MM.1S (cell line): ENCODE measurements at regions not wholly inside any gene's neighbourhood (a gene's known extent, or its start where the extent isn't known, plus 50 kb on each side); places are given as distances from the start of the nearest gene placed in this dataset.
"Not testable (repeated sequence)": the region's sequence is repeated elsewhere in the genome, so short reads cannot be mapped to it uniquely, and the experiment has no call there.

Experiments used
- DNase-seq: peaks from one replicate; pipeline ENCODE4 v3.0.0-alpha.2; 2015
- H2AFZ ChIP-seq: fragments of 300-600 bp; sonication (generic); 2 replicates; pipeline ENCODE4 v1.6.0; 2016; ENCODE audit warnings: antibody characterized with exemption, low read length
- H3F3A ChIP-seq: fragments of 300-600 bp; sonication (generic); 2 replicates; pipeline ENCODE4 v1.6.1; 2016; ENCODE audit warnings: mild to moderate bottlenecking, antibody characterized with exemption, low read length, moderate library complexity, mixed read lengths; ENCODE audit not compliant: insufficient read depth
- H3K27ac ChIP-seq: fragments of 300-600 bp; sonication (generic); 2 replicates; pipeline ENCODE4 v1.5.1; 2016; ENCODE audit warnings: mild to moderate bottlenecking, low read length
- H3K27me3 ChIP-seq: fragments of 300-600 bp; sonication (generic); replicated peaks from 2 replicates; pipeline ENCODE4 v1.6.0; 2016; ENCODE audit warnings: low read length; ENCODE audit not compliant: insufficient read depth
- H3K36me3 ChIP-seq: fragments of 300-600 bp; sonication (generic); replicated peaks from 2 replicates; pipeline ENCODE4 v1.6.1; 2016; ENCODE audit warnings: mild to moderate bottlenecking, low read length, mixed read lengths; ENCODE audit not compliant: insufficient read depth
- H3K4me1 ChIP-seq: fragments of 300-600 bp; sonication (generic); 2 replicates; pipeline ENCODE4 v1.6.1; 2016; ENCODE audit warnings: low read length, mixed read lengths
- H3K4me2 ChIP-seq: fragments of 300-600 bp; sonication (generic); 2 replicates; pipeline ENCODE4 v1.6.0; 2016; ENCODE audit warnings: low read depth, low read length
- H3K4me3 ChIP-seq: fragments of 300-600 bp; sonication (generic); 2 replicates; pipeline ENCODE4 v1.5.1; 2016; ENCODE audit warnings: low read length, mixed read lengths
- H3K79me2 ChIP-seq: fragments of 300-600 bp; sonication (generic); 2 replicates; pipeline ENCODE4 v1.6.1; 2016; ENCODE audit warnings: mixed run types, low read length, mixed read lengths
- H3K9ac ChIP-seq: fragments of 300-600 bp; sonication (generic); 2 replicates; pipeline ENCODE4 v1.6.1; 2016; ENCODE audit warnings: low read length, mixed read lengths
- H3K9me2 ChIP-seq: fragments of 300-600 bp; sonication (generic); replicated peaks from 2 replicates; pipeline ENCODE4 v1.6.1; 2016; ENCODE audit warnings: mild to moderate bottlenecking, low read length, mixed read lengths; ENCODE audit not compliant: insufficient read depth
- H3K9me3 ChIP-seq: fragments of 300-600 bp; sonication (generic); replicated peaks from 2 replicates; pipeline ENCODE4 v1.6.1; 2016; ENCODE audit warnings: mild to moderate bottlenecking, low read length, mixed read lengths; ENCODE audit not compliant: insufficient read depth
- H4K20me1 ChIP-seq: fragments of 300-600 bp; sonication (generic); 2 replicates; pipeline ENCODE4 v1.6.1; 2016; ENCODE audit warnings: mild to moderate bottlenecking, low read length, moderate library complexity, mixed read lengths; ENCODE audit not compliant: insufficient read depth
- EZH2 ChIP-seq: fragments of 300-600 bp; sonication (generic); optimal IDR thresholded peaks from 2 replicates; pipeline ENCODE3; 2017; ENCODE audit warnings: low read depth, mild to moderate bottlenecking, antibody characterized with exemption, low read length, mixed read lengths
- EZH2phosphoT487 ChIP-seq: fragments of 300-600 bp; sonication (generic); IDR thresholded peaks from 2 replicates; pipeline ENCODE4 v1.6.1; 2018; ENCODE audit warnings: antibody characterized with exemption, low read length
- TF ChIP-seq, protein P1 (sequence below): fragments of 300-600 bp; sonication (generic); IDR thresholded peaks from 2 replicates; pipeline ENCODE4 v1.5.1; 2016; ENCODE audit warnings: antibody characterized with exemption, low read length, mixed read lengths

DNA sequence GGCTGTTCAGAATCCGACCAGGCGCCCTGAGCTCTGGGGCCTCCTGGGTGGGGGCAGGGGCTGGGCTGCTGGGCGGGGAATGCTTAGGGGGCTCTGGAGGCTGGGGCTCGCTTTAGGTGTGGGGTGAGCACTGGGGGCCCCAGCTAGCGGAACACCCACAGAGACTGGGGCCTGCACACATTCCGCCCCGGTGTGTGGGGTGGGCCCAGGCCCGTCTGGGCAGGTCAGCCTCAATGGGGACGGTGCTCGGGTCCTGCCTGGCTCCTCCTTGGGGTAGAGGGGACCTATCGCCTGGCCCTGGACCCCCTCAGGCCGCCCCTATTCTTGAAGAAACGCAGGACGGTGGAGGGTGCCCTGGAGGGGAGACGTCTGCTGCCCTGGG is 364.8 kb downstream of the TMEM121 start:
- no peak overlapping the region for H3K27ac ChIP-seq
- no peaks in the 10 kb centered on the region for H4K20me1 ChIP-seq
- no peak for DNase-seq
- H3K27me3 ChIP-seq, result no peaks in the 10 kb centered on the region
- TF ChIP-seq EZH2phosphoT487 (no peak), EZH2 (no peak)
- TF ChIP-seq, protein P1, sequence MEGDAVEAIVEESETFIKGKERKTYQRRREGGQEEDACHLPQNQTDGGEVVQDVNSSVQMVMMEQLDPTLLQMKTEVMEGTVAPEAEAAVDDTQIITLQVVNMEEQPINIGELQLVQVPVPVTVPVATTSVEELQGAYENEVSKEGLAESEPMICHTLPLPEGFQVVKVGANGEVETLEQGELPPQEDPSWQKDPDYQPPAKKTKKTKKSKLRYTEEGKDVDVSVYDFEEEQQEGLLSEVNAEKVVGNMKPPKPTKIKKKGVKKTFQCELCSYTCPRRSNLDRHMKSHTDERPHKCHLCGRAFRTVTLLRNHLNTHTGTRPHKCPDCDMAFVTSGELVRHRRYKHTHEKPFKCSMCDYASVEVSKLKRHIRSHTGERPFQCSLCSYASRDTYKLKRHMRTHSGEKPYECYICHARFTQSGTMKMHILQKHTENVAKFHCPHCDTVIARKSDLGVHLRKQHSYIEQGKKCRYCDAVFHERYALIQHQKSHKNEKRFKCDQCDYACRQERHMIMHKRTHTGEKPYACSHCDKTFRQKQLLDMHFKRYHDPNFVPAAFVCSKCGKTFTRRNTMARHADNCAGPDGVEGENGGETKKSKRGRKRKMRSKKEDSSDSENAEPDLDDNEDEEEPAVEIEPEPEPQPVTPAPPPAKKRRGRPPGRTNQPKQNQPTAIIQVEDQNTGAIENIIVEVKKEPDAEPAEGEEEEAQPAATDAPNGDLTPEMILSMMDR, result no peak
- H3K4me2 ChIP-seq, result no peak overlapping the region
- H3K79me2 ChIP-seq, result no peaks in the 10 kb centered on the region
- no peaks in the 10 kb centered on the region for H3K9me3 ChIP-seq
- no peaks in the 10 kb centered on the region for H3K9me2 ChIP-seq
- no peaks in the 10 kb centered on the region for H3K36me3 ChIP-seq
- H3F3A ChIP-seq, result no peaks in the 10 kb centered on the region
- H3K4me1 ChIP-seq, result no peaks in the 10 kb centered on the region
- no peak overlapping the region for H3K9ac ChIP-seq
- H2AFZ ChIP-seq, result no peak overlapping the region
- no peak overlapping the region for H3K4me3 ChIP-seq

GRCh38 chr14:105891631-105892452 is 365.5 kb downstream of the TMEM121 start:
- no peak for TF ChIP-seq EZH2phosphoT487
- TF ChIP-seq EZH2, result no peak
- TF ChIP-seq, protein P1, result no peak
- Histone ChIP-seq H3K4me1 (no peaks in the 10 kb centered on the region), H2AFZ (no peak overlapping the region), H3K9me2 (no peaks in the 10 kb centered on the region), H3K9me3 (no peaks in the 10 kb centered on the region), H4K20me1 (no peaks in the 10 kb centered on the region), H3K79me2 (no peaks in the 10 kb centered on the region), H3F3A (no peaks in the 10 kb centered on the region), H3K9ac (no peak overlapping the region), H3K36me3 (no peaks in the 10 kb centered on the region), H3K27me3 (no peaks in the 10 kb centered on the region), H3K27ac (no peak overlapping the region), H3K4me3 (no peak overlapping the region), H3K4me2 (no peak overlapping the region)
- no peak for DNase-seq

- not testable (repeated sequence) for DNase-seq, H3K4me3 ChIP-seq, H3K9ac ChIP-seq, H3K36me3 ChIP-seq, H3K9me3 ChIP-seq, H3K27ac ChIP-seq, H3K4me1 ChIP-seq, H3K4me2 ChIP-seq, H3K9me2 ChIP-seq, H3F3A ChIP-seq, H3K79me2 ChIP-seq, H4K20me1 ChIP-seq, H2AFZ ChIP-seq, H3K27me3 ChIP-seq
These were observed 366.4 kb downstream of the TMEM121 start for GRCh38 chr14:105892453-105893441.

GRCh38 chr14:105893686-105894085 is 367.3 kb downstream of the TMEM121 start:
- not testable (repeated sequence) for H3K4me1 ChIP-seq, H4K20me1 ChIP-seq, H3K9ac ChIP-seq, H3K36me3 ChIP-seq, H3K9me3 ChIP-seq, H2AFZ ChIP-seq, H3F3A ChIP-seq, DNase-seq, H3K4me2 ChIP-seq, H3K9me2 ChIP-seq, H3K79me2 ChIP-seq, H3K4me3 ChIP-seq, H3K27me3 ChIP-seq, H3K27ac ChIP-seq
